ENCODE measurements at regions not wholly inside any gene's neighbourhood (a gene's known extent, or its start where the extent isn't known, plus 50 kb on each side); places are given as distances from the start of the nearest gene placed in this dataset.

GRCh38 chr9:108671794-108672193 is 184.0 kb downstream of the ACTL7B start:
- TF ChIP-seq POLR2A (IDR thresholded peaks at IDR 0.05; ENCODE audit: low read depth) (no peak), CTCF (IDR thresholded peaks at IDR 0.05) (no peak), POLR2AphosphoS5 (IDR thresholded peaks at IDR 0.05) (no peak)
